ENCODE measurements at regions not wholly inside any gene's neighbourhood (a gene's known extent, or its start where the extent isn't known, plus 50 kb on each side); places are given as distances from the start of the nearest gene placed in this dataset.

- DNase-seq (ENCODE audit: extremely low spot score, unreplicated experiment), result peak; percentile 77
- no peaks in the 10 kb centered on the region for H3K9me3 Mint-ChIP-seq (ENCODE audit: unreplicated experiment)
- H3K4me1 Mint-ChIP-seq (ENCODE audit: unreplicated experiment), result no peaks in the 10 kb centered on the region
- TF ChIP-seq CTCF (IDR thresholded peaks at IDR 0.05), result no peak
- no peaks in the 10 kb centered on the region for H3K27me3 Mint-ChIP-seq (ENCODE audit: unreplicated experiment)
- H3K36me3 Mint-ChIP-seq (ENCODE audit: unreplicated experiment), result no peaks in the 10 kb centered on the region
- H3K4me3 Mint-ChIP-seq (ENCODE audit: unreplicated experiment), result no peak overlapping the region
- H3K27ac Mint-ChIP-seq (ENCODE audit: unreplicated experiment), result no peak overlapping the region
Measured at GRCh38 chr13:111515635-111516034, 195.2 kb downstream of the TEX29 start.

DNA sequence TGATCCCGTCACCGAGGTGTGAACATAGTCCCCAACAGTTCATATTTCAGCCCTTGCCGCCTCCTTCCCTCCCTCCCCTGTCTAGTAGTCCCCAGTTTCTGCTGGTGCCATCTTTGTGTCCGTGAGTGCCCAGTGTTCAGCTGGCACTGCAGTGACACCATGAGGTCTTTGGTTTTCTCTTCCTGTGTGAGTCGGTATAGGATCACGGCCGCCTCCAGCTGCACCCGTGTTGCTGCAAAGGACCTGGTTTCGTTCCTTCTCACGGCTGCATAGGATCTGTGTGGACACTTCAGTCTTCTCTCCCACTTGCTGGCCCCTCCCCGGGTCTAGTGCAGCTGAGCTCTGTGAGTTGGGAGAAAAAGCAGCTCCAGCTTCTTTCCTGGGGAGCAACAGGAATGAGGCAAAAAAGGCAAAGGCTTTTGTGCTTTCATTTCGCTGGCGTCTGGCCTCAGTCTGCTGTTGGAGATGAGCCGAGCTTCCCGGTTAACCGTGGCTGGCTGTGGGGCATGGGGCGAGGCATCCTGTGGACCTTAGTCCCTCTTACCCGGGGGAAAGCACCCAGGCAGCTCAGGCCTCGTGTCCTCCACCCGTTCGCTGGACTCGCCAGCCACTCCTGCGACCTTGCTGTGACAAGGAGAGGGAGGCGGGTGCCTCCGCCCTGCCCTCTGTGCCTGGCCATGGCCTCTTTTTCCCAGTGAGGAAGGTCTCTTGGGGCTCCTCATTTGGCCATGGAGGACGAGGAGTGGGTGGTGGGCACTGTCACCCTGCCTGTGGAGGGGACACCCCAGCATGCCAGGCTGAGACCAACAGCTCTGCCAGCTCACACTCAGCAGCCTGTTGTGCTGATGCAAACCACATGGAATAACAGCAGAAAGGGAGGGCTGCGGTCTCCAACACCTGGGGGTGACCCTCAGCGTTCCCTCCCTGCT is 196.5 kb downstream of the TEX29 start:
- peak; percentile 76 for DNase-seq (ENCODE audit: extremely low spot score, unreplicated experiment)
- Mint-ChIP-seq H3K27me3 (ENCODE audit: unreplicated experiment) (no peaks in the 10 kb centered on the region), H3K36me3 (ENCODE audit: unreplicated experiment) (no peaks in the 10 kb centered on the region), H3K4me1 (ENCODE audit: unreplicated experiment) (no peaks in the 10 kb centered on the region), H3K27ac (ENCODE audit: unreplicated experiment) (no peak overlapping the region), H3K9me3 (ENCODE audit: unreplicated experiment) (no peaks in the 10 kb centered on the region), H3K4me3 (ENCODE audit: unreplicated experiment) (no peak overlapping the region)
- no peak for TF ChIP-seq CTCF (IDR thresholded peaks at IDR 0.05)

- Mint-ChIP-seq H3K9me3 (ENCODE audit: unreplicated experiment) (no peaks in the 10 kb centered on the region), H3K36me3 (ENCODE audit: unreplicated experiment) (no peaks in the 10 kb centered on the region), H3K4me1 (ENCODE audit: unreplicated experiment) (no peaks in the 10 kb centered on the region), H3K27me3 (ENCODE audit: unreplicated experiment) (no peaks in the 10 kb centered on the region), H3K4me3 (ENCODE audit: unreplicated experiment) (no peak overlapping the region), H3K27ac (ENCODE audit: unreplicated experiment) (no peak overlapping the region)
- DNase-seq (ENCODE audit: extremely low spot score, unreplicated experiment), result no peak
- no peak for TF ChIP-seq CTCF (IDR thresholded peaks at IDR 0.05)
Measured at GRCh38 chr13:111517641-111518010, 197.2 kb downstream of the TEX29 start.

DNA sequence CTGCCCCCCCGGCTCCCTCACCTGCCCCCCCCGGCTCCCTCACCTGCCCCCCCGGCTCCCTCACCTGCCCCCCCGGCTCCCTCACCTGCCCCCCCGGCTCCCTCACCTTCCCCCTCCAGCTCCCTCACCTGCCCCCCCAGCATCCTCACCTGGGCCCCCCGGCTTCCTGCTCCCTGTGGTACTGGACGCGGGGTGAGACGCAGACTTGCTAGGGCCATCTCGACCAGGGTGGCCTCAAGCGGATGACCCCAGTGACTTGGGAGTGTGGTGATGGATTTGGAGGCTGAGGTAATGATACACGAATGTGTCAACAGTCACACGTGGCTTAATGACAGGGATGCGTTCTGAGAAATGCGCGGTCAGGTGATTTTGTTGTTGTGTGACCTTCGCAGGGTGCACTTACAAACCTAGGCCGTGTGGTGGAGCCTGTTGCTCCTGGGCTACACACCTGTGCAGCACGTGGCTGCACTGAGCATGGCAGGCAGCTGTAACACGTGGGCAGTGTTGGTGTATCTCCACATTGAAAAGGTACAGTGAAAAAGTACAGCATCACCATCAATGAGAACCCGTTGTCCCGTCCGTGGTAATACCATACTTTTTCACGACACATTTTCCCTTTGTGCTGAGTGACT is 197.8 kb downstream of the TEX29 start:
- H3K4me3 Mint-ChIP-seq (ENCODE audit: unreplicated experiment), result no peak overlapping the region
- DNase-seq (ENCODE audit: extremely low spot score, unreplicated experiment), result peak; percentile 56
- H3K27me3 Mint-ChIP-seq (ENCODE audit: unreplicated experiment), result no peaks in the 10 kb centered on the region
- no peak overlapping the region for H3K27ac Mint-ChIP-seq (ENCODE audit: unreplicated experiment)
- no peaks in the 10 kb centered on the region for H3K4me1 Mint-ChIP-seq (ENCODE audit: unreplicated experiment)
- no peaks in the 10 kb centered on the region for H3K36me3 Mint-ChIP-seq (ENCODE audit: unreplicated experiment)
- H3K9me3 Mint-ChIP-seq (ENCODE audit: unreplicated experiment), result no peaks in the 10 kb centered on the region
- TF ChIP-seq CTCF (IDR thresholded peaks at IDR 0.05), result no peak

- TF ChIP-seq CTCF (IDR thresholded peaks at IDR 0.05), result no peak
- Mint-ChIP-seq H3K36me3 (ENCODE audit: unreplicated experiment) (no peaks in the 10 kb centered on the region), H3K9me3 (ENCODE audit: unreplicated experiment) (no peaks in the 10 kb centered on the region), H3K27ac (ENCODE audit: unreplicated experiment) (no peak overlapping the region), H3K4me1 (ENCODE audit: unreplicated experiment) (no peaks in the 10 kb centered on the region), H3K27me3 (ENCODE audit: unreplicated experiment) (no peaks in the 10 kb centered on the region), H3K4me3 (ENCODE audit: unreplicated experiment) (no peak overlapping the region)
- no peak for DNase-seq (ENCODE audit: extremely low spot score, unreplicated experiment)
Measured at GRCh38 chr13:111519041-111519440, 198.6 kb downstream of the TEX29 start.
